ENCODE measurements at regions not wholly inside any gene's neighbourhood (a gene's known extent, or its start where the extent isn't known, plus 50 kb on each side); places are given as distances from the start of the nearest gene placed in this dataset.

DNA sequence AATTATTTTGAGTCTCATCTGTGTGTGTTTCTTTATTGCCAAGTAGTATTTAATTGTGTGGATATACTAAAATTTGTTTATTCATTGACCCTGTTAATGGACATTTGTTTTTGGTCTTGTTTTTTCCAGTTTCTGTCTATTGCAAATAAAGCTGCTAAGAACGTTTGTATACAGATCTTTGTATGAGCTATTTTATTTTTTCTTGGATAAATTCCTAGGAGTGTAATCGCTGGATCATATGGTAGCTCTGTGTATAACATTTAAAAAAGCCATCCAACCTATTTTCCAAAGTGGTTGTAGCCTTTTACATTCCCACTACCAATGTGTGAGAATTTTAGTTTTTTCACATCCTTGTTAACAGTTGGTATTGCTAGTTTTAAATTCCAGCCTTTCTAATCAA lies 382.7 kb upstream of the USP24 start:
- ChIA-PET CTCF (no interaction called here), POLR2A (no interaction called here)
- Mint-ChIP-seq H3K27ac (no peak overlapping the region), H3K4me3 (no peak overlapping the region), H3K9me3 (peaks cover 17% of the 10 kb centered on the region), H3K27me3 (ENCODE audit: low read depth) (no peaks in the 10 kb centered on the region), H3K4me1 (peaks cover 7% of the 10 kb centered on the region), H3K36me3 (no peaks in the 10 kb centered on the region)
- ATAC-seq (no peak), DNase-seq (ENCODE audit: low spot score) (no peak)
- no peak for TF ChIP-seq CBFB (CRISPR knock-in tag; IDR thresholded peaks at IDR 0.05; ENCODE audit: low read depth)

- TF ChIP-seq, protein P1, sequence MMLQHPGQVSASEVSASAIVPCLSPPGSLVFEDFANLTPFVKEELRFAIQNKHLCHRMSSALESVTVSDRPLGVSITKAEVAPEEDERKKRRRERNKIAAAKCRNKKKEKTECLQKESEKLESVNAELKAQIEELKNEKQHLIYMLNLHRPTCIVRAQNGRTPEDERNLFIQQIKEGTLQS (CRISPR knock-in tag; conservative IDR thresholded peaks at IDR 0.05), result no peak
- TF ChIP-seq AR (CRISPR knock-in tag; IDR thresholded peaks at IDR 0.05) (no peak), PREB (CRISPR knock-in tag; IDR thresholded peaks at IDR 0.05; ENCODE audit: borderline replicate concordance) (no peak), NR1H2 (CRISPR knock-in tag; IDR thresholded peaks at IDR 0.05) (no peak), JAZF1 (CRISPR knock-in tag; IDR thresholded peaks at IDR 0.05) (no peak), ZNF232 (CRISPR knock-in tag; IDR thresholded peaks at IDR 0.05) (no peak), TEAD4 (CRISPR knock-in tag; IDR thresholded peaks at IDR 0.05) (no peak)
- TF ChIP-seq, protein P2, sequence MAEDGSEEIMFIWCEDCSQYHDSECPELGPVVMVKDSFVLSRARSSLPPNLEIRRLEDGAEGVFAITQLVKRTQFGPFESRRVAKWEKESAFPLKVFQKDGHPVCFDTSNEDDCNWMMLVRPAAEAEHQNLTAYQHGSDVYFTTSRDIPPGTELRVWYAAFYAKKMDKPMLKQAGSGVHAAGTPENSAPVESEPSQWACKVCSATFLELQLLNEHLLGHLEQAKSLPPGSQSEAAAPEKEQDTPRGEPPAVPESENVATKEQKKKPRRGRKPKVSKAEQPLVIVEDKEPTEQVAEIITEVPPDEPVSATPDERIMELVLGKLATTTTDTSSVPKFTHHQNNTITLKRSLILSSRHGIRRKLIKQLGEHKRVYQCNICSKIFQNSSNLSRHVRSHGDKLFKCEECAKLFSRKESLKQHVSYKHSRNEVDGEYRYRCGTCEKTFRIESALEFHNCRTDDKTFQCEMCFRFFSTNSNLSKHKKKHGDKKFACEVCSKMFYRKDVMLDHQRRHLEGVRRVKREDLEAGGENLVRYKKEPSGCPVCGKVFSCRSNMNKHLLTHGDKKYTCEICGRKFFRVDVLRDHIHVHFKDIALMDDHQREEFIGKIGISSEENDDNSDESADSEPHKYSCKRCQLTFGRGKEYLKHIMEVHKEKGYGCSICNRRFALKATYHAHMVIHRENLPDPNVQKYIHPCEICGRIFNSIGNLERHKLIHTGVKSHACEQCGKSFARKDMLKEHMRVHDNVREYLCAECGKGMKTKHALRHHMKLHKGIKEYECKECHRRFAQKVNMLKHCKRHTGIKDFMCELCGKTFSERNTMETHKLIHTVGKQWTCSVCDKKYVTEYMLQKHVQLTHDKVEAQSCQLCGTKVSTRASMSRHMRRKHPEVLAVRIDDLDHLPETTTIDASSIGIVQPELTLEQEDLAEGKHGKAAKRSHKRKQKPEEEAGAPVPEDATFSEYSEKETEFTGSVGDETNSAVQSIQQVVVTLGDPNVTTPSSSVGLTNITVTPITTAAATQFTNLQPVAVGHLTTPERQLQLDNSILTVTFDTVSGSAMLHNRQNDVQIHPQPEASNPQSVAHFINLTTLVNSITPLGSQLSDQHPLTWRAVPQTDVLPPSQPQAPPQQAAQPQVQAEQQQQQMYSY (CRISPR knock-in tag; IDR thresholded peaks at IDR 0.05), result no peak
Observed at GRCh38 chr1:55594701-55595100, 379.5 kb upstream of the USP24 start.

DNA sequence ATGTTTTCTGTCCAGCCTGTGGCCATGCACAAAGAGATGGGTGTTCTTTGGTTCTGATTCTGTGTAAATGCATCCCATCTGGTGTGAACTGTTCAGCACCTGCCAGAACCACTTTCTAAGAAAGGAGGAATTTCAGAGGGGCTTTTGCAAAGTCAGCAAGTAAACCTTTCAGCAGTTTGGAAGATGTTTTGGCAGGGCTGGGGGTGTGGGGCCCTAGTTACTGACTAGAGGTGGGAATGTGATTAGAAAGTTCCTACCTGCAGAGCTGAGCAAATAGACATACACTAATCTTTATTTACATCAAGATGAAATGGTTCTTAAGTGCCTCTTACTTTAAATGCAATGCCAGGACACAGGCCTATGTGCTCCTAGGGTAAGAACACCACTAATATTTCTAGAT lies 378.1 kb upstream of the USP24 start:
- peaks cover 13% of the 10 kb centered on the region for H3K9me3 Mint-ChIP-seq
- DNase-seq (ENCODE audit: low spot score) (no peak), ATAC-seq (no peak)
- H3K27me3 Mint-ChIP-seq (ENCODE audit: low read depth), result no peaks in the 10 kb centered on the region
- no peak overlapping the region for H3K4me3 Mint-ChIP-seq
- POLR2A ChIA-PET, result no interaction called here
- no peaks in the 10 kb centered on the region for H3K36me3 Mint-ChIP-seq
- H3K4me1 Mint-ChIP-seq, result no peaks in the 10 kb centered on the region; the same call in 1 of the 2 replicates
- no peak for TF ChIP-seq GRHL2 (CRISPR knock-in tag; IDR thresholded peaks at IDR 0.05; ENCODE audit: insufficient replicate concordance, severe bottlenecking)
- no peak for TF ChIP-seq GTF2I (CRISPR knock-in tag; conservative IDR thresholded peaks at IDR 0.05)
- no peak for TF ChIP-seq JUN (CRISPR knock-in tag; IDR thresholded peaks at IDR 0.05)
- no peak for TF ChIP-seq USF1 (CRISPR knock-in tag; IDR thresholded peaks at IDR 0.05)
- TF ChIP-seq ZNF281 (CRISPR knock-in tag; IDR thresholded peaks at IDR 0.05), result no peak
- no peak for TF ChIP-seq ZNF396 (CRISPR knock-in tag; IDR thresholded peaks at IDR 0.05; ENCODE audit: borderline replicate concordance)
- no peak for TF ChIP-seq GABPB1 (CRISPR knock-in tag; IDR thresholded peaks at IDR 0.05)
- no peak for TF ChIP-seq MAX (CRISPR knock-in tag; IDR thresholded peaks at IDR 0.05)
- TF ChIP-seq, protein P3, sequence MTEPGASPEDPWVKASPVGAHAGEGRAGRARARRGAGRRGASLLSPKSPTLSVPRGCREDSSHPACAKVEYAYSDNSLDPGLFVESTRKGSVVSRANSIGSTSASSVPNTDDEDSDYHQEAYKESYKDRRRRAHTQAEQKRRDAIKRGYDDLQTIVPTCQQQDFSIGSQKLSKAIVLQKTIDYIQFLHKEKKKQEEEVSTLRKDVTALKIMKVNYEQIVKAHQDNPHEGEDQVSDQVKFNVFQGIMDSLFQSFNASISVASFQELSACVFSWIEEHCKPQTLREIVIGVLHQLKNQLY (CRISPR knock-in tag; IDR thresholded peaks at IDR 0.05), result no peak
- TF ChIP-seq ZNF232 (CRISPR knock-in tag; IDR thresholded peaks at IDR 0.05), result no peak
- H3K27ac Mint-ChIP-seq, result no peak overlapping the region
- CTCF ChIA-PET, result interaction anchor here (0.5 to 1.4 kb wide), 2 partner anchors 215 to 333 kb away, joined by 3 to 5 read pairs; no protein-coding TSS in a partner anchor

More at GRCh38 chr1:55594701-55595100, 379.5 kb upstream of the USP24 start:
- Mint-ChIP-seq H3K27ac (no peak overlapping the region), H3K36me3 (no peaks in the 10 kb centered on the region), H3K4me3 (no peak overlapping the region), H3K4me1 (no peaks in the 10 kb centered on the region; the same call in 1 of the 2 replicates), H3K27me3 (ENCODE audit: low read depth) (no peaks in the 10 kb centered on the region), H3K9me3 (peaks cover 13% of the 10 kb centered on the region)
- POLR2A ChIA-PET, result no interaction called here
- CTCF ChIA-PET, result no interaction called here
- ATAC-seq (no peak), DNase-seq (ENCODE audit: low spot score) (no peak)
